ENCODE measurements at regions not wholly inside any gene's neighbourhood (a gene's known extent, or its start where the extent isn't known, plus 50 kb on each side); places are given as distances from the start of the nearest gene placed in this dataset.

- TF ChIP-seq CTCF (IDR thresholded peaks at IDR 0.05) (no peak), POLR2A (IDR thresholded peaks at IDR 0.05) (no peak)
Measured at GRCh38 chr11:112464949-112465348, 204.3 kb upstream of the PLET1 start.

Data from vagina (tissue), 2 donors.